ENCODE measurements at regions not wholly inside any gene's neighbourhood (a gene's known extent, or its start where the extent isn't known, plus 50 kb on each side); places are given as distances from the start of the nearest gene placed in this dataset.
"Not testable (repeated sequence)": the region's sequence is repeated elsewhere in the genome, so short reads cannot be mapped to it uniquely, and the experiment has no call there.

GRCh38 chr19:14328406-14328805 lies 52.8 kb upstream of the ADGRE5 start:
- no peak for DNase-seq

GRCh38 chr19:14327061-14327460 lies 54.2 kb upstream of the ADGRE5 start:
- not testable (repeated sequence) for DNase-seq

GRCh38 chr19:14325863-14326262 lies 55.4 kb upstream of the ADGRE5 start:
- no peak for DNase-seq

GRCh38 chr19:14325134-14325533 lies 56.1 kb upstream of the ADGRE5 start:
- DNase-seq: peak; percentile 45

GRCh38 chr19:14322889-14323463 lies 58.3 kb upstream of the ADGRE5 start:
- no peak for DNase-seq

- DNase-seq: no peak
Measured at GRCh38 chr19:14320253-14320652, 61.0 kb upstream of the ADGRE5 start.

GRCh38 chr19:14319720-14320119 lies 61.5 kb upstream of the ADGRE5 start:
- not testable (repeated sequence) for DNase-seq

GRCh38 chr19:14318873-14319272 lies 62.4 kb upstream of the ADGRE5 start:
- DNase-seq: no peak

GRCh38 chr19:14317157-14317556 lies 64.1 kb upstream of the ADGRE5 start:
- DNase-seq: peak; percentile 63

- DNase-seq: no peak
Measured at GRCh38 chr19:14315433-14315832, 65.8 kb upstream of the ADGRE5 start.

- no peak for DNase-seq
Measured at GRCh38 chr19:14310055-14310454, 71.2 kb upstream of the ADGRE5 start.

- peak; percentile 78 for DNase-seq
Measured at GRCh38 chr19:14305706-14306105, 75.5 kb upstream of the ADGRE5 start.

- no peak for DNase-seq
Measured at GRCh38 chr19:14301150-14301549, 80.1 kb upstream of the ADGRE5 start.

- peak; percentile 39 for DNase-seq
Measured at GRCh38 chr19:14300303-14300702, 80.9 kb upstream of the ADGRE5 start.

GRCh38 chr19:14299224-14299827 lies 81.9 kb upstream of the ADGRE5 start:
- DNase-seq: not testable (repeated sequence)

- peak; percentile 52 for DNase-seq
Measured at GRCh38 chr19:14297883-14298576, 83.2 kb upstream of the ADGRE5 start.

- peak; percentile 72 for DNase-seq
Measured at GRCh38 chr19:14294974-14295373, 86.3 kb upstream of the ADGRE5 start.

GRCh38 chr19:14293816-14294170 lies 87.5 kb upstream of the ADGRE5 start:
- DNase-seq: not testable (repeated sequence)

GRCh38 chr19:14293101-14293815 lies 87.3 kb upstream of the ADGRL1 start:
- peak; percentile 82 for DNase-seq

GRCh38 chr19:14289810-14290209 lies 83.8 kb upstream of the ADGRL1 start:
- not testable (repeated sequence) for DNase-seq

GRCh38 chr19:14287837-14288236 lies 81.9 kb upstream of the ADGRL1 start:
- not testable (repeated sequence) for DNase-seq

- peak; percentile 46 for DNase-seq
Measured at GRCh38 chr19:14286594-14286993, 80.6 kb upstream of the ADGRL1 start.

GRCh38 chr19:14285726-14286125 lies 79.8 kb upstream of the ADGRL1 start:
- DNase-seq: not testable (repeated sequence)

Measured in NCI-H82 (cell line).